ENCODE measurements at regions not wholly inside any gene's neighbourhood (a gene's known extent, or its start where the extent isn't known, plus 50 kb on each side); places are given as distances from the start of the nearest gene placed in this dataset.
"Not testable (repeated sequence)": the region's sequence is repeated elsewhere in the genome, so short reads cannot be mapped to it uniquely, and the experiment has no call there.

DNA sequence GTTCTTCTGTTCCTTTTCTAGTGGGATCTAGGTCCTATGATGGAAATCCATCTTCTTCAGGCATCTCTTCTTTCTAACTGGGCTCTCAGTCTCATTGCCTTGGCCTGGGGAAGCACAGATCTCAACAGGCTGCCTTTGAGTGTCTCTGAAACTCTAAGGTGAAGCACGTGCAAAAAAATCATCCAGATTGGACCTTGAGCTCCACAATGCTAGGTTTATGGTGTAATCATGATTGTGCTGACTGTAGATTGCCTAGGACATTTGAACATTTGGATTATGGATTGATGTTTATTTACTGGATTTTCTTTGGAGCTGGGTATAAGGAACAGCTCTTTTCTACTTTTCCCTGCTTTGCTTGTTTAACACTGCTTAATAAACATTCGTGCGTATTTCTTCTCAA, 191.5 kb upstream of the NR3C2 start:
- DNase-seq: no peak

DNA sequence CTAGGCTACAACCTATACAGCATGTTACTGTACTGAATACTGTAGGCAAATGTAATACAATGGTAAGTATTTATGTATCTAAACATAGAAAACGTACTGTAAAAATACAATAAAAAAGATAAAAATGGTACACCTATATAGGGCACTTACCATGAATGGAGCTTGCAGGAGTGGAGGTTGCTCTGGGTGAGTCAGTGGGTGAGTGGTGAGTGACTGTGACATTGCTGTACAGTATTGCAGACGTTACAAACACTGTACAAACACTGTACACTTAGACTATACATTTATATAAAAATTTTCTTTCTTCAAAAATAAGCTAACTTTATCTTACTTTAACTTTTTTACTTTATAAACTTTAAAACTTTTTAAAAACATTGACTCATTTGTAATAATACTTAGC, 190.3 kb upstream of the NR3C2 start:
- DNase-seq: no peak

- no peak for DNase-seq
Measured at GRCh38 chr4:148630051-148630450, 187.8 kb upstream of the NR3C2 start.

GRCh38 chr4:148618856-148619255, 176.6 kb upstream of the NR3C2 start:
- DNase-seq: no peak

- DNase-seq: no peak
Measured at GRCh38 chr4:148608968-148609367, 166.8 kb upstream of the NR3C2 start.

- DNase-seq: not testable (repeated sequence)
Measured at GRCh38 chr4:148598418-148599207, 156.4 kb upstream of the NR3C2 start.

GRCh38 chr4:148589182-148589581, 147.0 kb upstream of the NR3C2 start:
- DNase-seq: no peak

DNA sequence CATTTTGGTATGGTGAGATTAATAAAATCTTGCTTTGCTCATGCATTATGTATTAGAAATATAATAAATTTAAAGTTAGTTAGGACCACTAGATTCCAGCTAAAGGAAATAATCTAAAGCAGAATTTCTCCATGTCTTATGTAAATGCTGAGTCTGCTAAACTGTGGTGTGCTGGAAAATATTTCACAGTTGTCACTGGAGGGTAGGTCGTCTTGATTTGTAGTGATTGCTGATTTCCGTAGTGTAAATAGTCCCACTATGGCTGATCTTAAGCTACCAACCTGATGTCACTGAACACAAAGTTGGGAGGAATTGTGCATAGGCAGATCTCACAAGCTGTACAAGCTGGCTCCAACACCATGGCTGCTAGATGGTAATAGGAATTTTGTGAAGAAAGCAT, 133.4 kb upstream of the NR3C2 start:
- DNase-seq: no peak

DNA sequence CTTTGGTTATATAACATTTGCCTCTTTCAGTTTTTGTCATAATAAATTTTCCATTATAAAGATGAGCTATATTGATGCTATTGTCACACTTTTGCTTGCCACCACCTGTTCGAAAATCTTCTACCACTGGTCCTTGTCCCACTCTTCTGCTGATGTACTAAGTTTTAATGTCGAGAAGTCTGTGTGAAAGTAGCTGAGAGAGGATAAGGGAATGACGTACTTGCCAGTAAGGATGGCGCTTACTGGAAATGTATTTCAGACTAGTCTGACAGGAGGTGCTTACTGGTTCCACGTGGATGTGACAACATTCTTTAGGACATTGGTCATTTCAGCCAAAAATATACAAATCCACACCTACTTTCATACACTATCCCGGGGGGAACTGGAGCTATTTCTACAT, 132.7 kb upstream of the NR3C2 start:
- no peak for DNase-seq

- DNase-seq: no peak
Measured at GRCh38 chr4:148574502-148574901, 132.3 kb upstream of the NR3C2 start.

- DNase-seq: no peak
Measured at GRCh38 chr4:148574066-148574465, 131.9 kb upstream of the NR3C2 start.

DNA sequence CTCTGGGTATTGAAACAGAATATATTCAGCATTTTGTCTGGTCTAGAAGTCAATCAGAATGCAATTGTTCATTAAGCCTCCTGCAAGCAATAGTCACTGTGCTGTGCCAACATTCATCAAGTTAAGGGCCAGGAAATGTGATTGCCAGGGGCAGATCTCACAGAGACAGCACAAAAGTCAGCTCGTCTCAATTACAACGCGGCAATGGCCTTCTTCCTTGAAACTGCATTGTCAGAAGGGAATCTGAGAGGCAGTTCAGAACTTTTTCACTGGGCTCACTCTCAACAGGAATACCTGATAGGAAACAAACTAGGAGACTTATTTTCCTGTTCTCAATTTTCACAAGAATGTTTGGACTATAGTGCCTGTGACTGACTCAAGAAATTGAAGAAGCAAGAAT, 131.1 kb upstream of the NR3C2 start:
- DNase-seq: no peak

DNA sequence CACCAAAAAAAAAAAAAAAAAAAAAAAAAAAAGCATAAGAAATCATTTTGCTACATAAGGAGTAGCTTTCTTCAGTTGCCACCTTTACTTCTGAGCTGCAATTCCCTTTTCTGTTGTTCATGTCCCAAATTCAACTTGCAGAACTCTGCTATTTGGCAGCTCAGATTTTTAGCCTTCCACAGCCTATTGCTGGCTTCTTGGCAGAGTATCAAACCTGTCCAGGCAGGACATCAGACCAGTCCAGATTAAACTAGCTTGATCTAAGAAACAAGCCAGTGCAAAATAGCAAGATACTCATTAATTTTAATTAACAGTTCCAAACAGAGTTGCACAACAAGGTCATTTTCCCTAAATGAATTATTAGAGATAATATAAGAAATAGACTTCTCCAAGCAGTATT, 123.6 kb upstream of the NR3C2 start:
- DNase-seq: no peak

DNA sequence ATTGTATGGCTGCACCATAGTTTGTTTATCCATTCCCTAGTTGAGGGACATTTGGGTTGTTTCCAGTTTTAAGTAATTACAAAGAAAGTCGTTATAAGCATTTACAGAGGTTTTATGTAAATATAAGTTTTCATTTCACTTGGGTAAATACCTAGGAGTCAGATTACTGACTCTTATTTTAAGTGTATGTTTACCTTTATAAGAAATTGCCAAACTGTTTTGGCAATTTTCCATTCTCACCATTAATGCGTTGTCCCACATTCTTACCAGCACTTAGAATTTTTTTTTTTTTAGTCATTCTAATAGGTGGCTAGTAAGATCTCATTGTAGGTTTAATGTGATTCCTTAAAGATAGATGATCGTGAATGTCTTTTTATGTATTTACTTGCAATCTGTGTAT, 121.5 kb upstream of the NR3C2 start:
- DNase-seq: no peak

GRCh38 chr4:148561467-148561866, 119.3 kb upstream of the NR3C2 start:
- DNase-seq: no peak

DNA sequence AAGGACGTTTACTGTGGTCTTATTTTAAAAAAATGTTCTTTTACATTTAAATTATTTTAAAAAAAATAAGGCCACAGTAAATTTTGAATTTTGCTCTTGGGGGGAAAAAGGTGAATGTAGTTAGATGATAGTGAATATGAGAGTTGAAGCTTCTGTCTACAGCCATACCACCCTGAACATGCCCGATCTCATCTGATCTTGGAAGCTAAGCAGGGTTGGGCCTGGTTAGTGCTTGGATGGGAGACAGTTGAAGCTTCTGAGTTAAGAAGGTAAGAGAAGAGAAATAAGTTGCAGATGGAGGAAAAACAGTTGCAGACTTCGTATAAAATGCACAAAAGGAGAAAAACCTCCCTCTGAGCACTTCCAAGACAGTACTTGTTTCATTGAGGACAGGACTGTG, 115.6 kb upstream of the NR3C2 start:
- DNase-seq: no peak

- DNase-seq: no peak
Measured at GRCh38 chr4:148550788-148551187, 108.6 kb upstream of the NR3C2 start.

DNA sequence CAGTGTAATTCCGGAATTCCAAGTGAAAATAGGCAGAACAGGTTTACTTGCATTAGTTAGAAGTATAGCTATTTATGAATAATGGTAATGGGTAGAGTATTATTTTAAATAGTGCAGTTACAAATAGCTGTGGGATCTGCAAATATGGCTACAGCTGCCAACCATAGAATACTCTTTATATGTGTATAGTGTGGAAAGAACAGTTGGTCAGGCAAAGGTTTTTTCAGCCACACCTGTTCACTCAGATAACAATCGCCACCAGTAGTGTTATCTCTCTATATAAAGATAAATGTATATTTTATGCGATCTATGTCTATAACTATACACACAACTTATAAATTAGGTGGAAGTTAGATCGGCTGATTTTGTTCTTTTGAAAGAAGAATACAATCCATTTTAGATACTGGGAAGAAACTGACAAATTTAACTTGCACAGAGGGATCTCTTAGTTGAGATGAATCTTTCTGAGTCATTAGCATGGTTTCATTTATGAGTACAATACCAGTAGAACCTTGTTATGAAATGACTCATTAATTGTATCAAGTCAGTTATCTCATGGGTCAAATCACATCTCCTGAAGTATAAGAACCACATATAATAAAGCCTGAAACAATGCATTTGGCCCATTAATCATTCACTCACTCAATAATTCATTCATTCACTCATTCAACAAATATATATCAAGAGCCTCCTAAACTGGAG, 100.9 kb upstream of the NR3C2 start:
- no peak for DNase-seq

- DNase-seq: no peak
Measured at GRCh38 chr4:148540622-148541326, 98.6 kb upstream of the NR3C2 start.

- DNase-seq: no peak
Measured at GRCh38 chr4:148539387-148539786, 97.2 kb upstream of the NR3C2 start.

DNA sequence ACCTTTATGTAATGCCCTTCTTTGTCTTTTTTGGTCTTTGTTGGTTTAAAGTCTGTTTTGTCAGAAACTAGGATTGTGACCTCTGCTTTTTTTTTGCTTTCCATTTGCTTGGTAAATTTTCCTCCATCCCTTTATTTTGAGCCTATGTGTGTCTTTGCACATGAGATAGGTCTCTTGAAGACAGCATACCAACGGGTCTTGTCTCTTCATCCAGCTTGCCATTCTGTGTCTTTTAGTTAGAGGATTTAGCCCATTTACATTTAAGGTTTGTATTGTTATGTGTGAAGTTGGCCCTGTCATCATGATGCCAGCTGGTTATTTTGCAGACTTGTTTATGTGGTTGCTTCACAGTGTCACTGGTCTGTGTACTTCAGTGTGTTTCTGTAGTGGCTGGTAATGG, 91.6 kb upstream of the NR3C2 start:
- DNase-seq: not testable (repeated sequence)

- DNase-seq: no peak
Measured at GRCh38 chr4:148530114-148530513, 87.9 kb upstream of the NR3C2 start.

DNA sequence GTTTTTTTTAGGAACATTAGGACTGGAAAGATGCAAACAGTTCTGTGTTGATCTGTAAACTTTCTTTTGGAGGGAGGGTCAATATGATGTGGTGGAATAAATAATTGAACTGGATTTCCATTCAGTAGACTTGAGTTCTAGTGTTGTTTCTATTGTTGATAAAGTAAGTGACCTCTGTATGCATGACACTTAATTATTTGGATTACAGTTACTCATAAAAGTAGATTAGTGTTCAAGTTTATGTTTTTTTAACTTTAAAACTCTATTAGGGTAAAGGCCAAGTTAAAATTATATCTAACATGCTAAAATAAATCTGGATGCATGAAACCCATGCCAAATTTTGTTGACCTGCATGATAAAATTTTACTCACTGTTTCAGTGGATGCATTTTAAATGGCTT, 85.4 kb upstream of the NR3C2 start:
- no peak for DNase-seq

DNA sequence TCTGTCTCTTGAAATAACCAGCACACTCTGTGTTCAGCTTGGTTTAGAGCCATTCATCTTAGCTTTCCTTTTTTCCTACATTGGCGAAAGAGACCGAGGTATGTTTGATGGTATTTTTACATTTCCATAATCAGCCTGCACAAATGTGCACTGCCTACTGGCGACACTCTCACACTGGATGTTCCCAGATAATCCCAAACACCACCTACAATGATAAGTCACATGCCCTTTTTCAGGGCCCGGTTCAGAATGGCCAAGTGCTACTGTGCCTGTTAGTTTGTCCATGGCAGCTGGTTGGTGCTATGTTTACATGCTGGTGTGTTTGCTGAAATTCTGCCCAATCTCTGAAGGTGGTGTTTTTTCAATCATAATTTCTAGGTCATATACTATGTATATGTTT, 80.8 kb upstream of the NR3C2 start:
- DNase-seq: no peak
